Suppressor macrophage treated with lipopolysaccharide for 1 hour (primary cell): ENCODE measurements at regions not wholly inside any gene's neighbourhood (a gene's known extent, or its start where the extent isn't known, plus 50 kb on each side); places are given as distances from the start of the nearest gene placed in this dataset.
"Not testable (repeated sequence)": the region's sequence is repeated elsewhere in the genome, so short reads cannot be mapped to it uniquely, and the experiment has no call there.

ENCODE experiments used
- DNase-seq, 3 donors: peaks; one replicate each; pipeline ENCODE4 v3.0.0-alpha.2; 2020 to 2022

DNA sequence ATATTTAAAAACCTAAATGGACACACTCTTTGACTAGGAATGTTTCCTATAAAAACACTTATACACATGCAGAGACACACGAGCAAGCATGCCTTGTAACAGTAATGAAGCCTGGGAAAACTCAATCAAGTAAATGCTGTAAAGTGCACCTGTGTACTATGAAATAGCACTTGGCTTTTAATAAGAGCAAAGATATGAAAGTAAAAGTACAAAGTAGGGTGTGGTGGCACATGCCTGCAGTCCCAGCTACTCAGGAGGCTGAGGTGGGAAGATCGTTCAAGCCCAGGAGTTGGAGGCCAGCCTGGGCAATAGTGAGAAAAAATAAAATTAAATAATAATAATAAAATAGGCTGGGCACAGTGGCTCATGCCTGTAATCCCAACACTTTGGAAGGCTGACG lies 166.9 kb upstream of the GRK3 start:
- no peak for DNase-seq

- not testable (repeated sequence) for DNase-seq
Measured at GRCh38 chr22:25398591-25399062, 165.8 kb upstream of the GRK3 start.

GRCh38 chr22:25399649-25400151 lies 164.8 kb upstream of the GRK3 start:
- DNase-seq, result no peak

DNA sequence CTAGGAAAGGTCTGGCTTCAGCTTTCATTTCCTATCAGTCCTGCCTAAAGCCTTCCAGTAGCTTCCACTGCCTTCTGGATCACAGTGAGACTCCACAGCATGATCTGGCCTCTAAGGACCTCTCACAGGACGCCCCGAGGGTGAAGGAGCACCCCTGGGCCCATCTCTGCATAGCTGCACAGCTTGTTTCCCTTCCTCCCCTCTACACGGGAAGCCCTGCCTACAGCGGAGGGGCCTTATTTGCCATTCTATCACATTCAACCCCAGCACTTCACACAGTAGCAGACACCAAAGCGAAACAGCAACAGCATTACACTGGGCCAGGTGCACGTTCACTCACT lies 162.3 kb upstream of the GRK3 start:
- DNase-seq, result no peak

- DNase-seq, result peak in 2 of 3 donors; percentile 30
Measured at GRCh38 chr22:25402501-25403283, 161.8 kb upstream of the GRK3 start.

- no peak for DNase-seq
Measured at GRCh38 chr22:25403284-25403810, 161.1 kb upstream of the GRK3 start.

DNA sequence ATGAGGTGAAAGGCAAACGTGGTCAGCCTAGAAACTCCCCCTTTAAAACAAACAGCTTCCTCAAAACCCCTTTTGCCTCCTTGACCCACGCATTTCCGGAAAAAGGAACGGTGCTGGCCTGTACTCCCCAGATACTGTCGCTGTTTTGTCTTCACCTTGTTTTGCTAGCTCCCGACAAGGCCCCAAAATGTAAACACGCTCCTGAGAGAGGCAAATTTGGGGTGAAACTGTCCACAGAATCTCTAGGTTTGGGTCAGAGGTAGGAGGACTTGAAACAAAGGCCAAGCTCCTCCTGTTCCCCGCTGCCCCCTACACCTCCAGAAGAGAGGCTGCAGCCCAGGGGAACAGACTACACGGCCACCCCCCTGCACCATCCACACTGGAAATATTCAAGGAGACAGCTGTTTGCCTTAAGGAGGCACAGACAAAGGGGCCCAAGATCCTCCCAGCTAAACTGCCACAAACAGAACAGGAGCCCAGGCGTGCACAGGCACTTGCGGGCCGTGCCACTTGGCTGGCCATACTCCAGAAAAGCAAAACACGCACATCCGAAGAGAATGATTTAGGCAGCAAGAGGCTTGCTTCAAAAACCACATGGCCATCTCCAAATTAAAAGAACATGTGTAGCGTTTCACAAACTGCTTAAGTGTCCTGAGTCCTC lies 160.5 kb upstream of the GRK3 start:
- peak; percentile 55 to 64 (median 61) for DNase-seq

GRCh38 chr22:25404556-25404927 lies 159.9 kb upstream of the GRK3 start:
- DNase-seq, result peak in 1 of 3 donors; percentile 22

- DNase-seq, result peak; percentile 86 to 95 (median 92)
Measured at GRCh38 chr22:25404928-25405816, 159.3 kb upstream of the GRK3 start.

DNA sequence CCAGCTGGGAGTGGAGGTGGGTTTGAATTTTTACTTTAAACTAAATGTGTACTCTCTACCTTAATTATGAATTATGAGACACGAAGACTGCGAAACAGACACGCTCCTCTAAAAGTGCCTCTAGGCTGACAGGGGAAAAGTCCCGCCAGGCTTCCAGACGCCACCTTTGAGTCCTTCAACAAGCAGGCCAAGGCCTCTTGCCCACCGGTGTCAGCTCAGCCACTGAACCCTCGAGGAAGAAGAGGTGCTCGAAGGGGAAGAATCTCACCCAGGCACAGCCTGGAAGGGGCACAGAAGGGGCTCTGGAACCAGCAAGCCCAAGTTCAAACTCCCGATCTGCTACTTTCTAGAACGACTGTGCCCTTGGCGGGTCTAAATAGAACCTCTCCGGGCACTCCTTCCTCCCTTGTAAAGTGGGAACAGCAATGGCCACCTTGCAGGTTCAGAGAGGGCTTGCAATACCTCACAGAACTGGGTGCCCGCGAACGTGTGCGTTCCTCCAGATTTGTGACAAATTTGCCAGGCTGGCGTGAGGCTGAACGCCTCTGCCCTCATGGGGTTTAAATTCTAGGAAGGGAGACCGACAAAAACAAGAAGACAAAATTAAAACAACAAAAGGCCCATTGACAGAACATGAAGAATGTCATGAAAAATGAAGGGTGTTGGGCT lies 158.5 kb upstream of the GRK3 start:
- DNase-seq, result no peak

DNA sequence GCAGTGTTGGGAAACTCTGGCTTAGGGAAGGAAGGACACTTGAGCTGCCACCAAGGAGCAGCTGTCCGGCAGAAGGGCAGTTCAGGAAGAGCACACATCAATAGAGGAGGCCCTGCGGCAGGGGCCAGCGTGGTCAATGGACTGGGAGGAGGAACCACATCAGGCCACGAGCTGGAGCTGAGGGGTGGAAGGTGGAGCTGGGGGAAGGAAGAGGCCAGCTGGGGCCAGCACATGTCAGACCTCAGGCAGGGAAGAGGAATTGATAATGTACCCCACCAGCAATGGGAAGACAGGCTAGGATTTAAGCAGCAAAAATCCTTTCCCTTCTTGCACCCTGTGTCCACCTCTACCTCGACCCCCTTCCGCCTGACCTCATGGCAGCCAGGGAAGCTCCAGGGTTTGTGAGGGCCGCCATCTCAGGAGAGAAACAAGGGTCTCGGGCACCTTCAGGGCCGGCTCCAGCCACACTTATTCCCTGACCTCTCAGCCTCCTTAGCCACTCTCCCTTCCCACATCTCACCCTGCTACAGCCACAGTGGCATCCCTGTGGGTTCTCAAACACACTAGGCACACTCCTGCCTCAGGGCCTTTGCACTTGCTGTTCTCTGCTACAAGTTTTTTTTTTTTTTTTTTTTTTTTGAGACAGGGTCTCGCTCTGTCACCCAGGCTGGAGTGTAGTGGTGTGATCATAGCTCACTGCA lies 157.8 kb upstream of the GRK3 start:
- DNase-seq, result peak; percentile 43 to 67 (median 48)

DNA sequence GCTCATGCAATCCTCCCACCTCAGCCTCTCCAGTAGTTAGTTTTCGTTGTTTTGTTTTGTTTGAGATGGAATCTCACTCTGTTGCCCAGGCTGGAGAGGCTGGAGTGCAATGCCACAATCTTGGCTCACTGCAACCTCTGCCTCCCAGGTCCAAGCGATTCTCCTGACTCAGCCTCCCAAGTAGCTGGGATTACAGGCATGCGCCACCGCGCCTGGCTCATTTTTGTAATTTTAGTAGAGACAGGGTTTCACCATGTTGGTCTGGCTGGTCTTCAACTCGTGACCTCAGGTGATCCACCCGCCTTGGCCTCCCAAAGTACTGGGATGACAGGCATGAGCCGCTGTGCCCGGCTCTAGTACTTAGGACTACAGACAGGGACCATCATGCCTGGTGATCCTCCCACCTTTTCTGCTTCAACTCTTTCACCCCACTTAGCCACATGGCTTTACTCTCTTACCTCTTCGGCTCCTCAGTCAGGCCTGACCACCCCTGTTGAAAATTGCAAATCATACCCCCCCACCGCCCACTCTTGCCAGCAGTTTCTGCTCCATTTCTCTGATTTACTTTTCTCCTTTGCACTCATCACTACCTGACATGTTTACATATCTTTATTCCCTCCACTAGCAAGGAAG lies 157.1 kb upstream of the GRK3 start:
- no peak for DNase-seq

DNA sequence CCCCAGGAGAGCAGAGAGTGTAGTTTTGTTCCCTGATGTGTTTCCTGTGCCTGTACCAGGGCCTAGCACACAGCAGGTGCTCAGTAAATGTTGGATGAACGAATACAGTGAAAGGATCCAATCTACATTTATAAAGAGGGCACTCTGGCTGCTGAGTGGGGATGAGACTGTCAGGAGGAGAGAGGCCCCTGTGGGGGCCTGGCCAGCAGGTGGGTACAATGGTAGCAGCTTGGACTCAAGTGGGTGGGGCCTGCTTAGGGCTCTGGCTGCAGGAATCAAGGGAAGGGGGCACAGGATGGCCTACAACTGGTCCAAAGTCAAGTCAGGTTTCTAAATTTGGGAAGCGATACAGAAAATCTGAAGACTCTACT lies 156.6 kb upstream of the GRK3 start:
- no peak for DNase-seq

DNA sequence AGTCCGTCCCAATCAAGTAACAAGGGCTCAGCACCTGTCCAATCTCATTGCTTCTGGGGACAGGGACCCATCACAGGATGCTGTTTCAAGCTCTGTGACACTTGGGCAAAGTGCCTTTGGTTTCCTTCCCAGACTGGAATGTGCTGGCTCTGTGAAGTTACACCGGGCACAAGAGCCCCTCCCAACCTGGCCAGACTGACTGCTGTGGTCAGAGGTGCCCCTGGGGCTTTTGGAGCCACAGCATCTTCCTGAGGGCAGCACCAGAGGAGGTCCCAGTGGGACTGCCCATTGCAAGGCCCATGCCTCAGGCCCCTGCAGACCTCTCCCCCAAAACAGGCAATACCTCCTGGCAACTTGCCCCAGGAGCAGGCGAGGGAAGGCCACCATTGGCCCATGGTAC lies 155.2 kb upstream of the GRK3 start:
- no peak for DNase-seq

GRCh38 chr22:25410849-25411248 lies 153.6 kb upstream of the GRK3 start:
- no peak for DNase-seq

DNA sequence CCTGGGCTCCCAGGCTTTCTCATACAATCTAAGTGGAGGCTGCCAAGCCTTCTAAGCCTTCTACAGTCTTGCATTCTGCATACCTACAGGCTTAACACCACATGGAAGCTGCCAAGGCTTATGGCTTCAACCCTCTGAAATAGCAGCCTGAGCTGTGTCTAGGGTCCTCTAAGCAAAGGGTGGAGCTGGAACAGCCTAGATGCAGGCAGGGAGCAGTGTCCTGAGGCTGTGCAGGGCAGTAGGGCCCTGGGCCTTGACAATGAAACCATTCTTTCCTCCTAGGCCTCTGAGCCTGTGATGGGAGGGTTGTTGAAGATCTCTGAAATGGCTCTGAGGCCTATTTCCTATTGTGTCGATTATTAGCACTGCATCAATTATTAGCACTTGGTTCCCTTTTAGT lies 150.9 kb upstream of the GRK3 start:
- DNase-seq, result no peak

DNA sequence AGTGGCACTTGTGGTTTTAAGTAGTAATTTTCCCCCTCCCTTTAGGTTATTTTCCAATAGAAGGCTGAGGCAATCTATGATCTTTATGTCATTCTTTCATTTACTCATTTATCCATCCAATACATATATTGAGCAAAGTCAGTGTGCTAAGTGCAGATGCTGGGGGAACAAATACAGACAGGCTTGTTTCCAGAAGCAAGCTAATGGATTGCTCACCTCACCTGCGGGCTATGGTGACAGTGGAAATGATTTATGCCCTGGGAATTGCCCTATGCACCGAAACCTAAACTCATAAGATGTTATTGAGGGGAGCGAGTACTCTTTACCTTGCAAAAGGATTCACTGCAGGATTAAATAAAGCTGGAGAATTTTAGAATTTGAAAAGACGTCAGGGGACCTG lies 148.7 kb upstream of the GRK3 start:
- DNase-seq, result not testable (repeated sequence)

DNA sequence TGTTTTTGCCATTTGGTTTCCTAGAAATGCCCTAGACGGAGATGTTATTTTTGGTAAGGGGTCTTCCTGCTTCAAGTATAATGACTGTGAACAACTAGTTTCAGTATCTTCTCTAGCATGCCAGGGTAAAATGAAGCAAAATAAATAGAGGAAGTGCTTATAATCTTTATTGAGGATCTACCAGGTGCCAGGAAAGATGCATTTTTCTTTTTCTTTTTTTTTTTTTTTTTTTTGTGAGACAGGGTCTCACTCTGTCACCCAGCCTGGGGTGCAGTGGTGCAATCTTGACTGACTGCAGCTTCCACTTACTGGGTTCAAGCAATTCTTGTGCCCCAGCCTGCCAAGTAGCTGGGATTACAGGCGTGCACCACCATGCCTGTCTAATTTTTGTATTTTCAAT lies 146.6 kb upstream of the GRK3 start:
- not testable (repeated sequence) for DNase-seq

DNA sequence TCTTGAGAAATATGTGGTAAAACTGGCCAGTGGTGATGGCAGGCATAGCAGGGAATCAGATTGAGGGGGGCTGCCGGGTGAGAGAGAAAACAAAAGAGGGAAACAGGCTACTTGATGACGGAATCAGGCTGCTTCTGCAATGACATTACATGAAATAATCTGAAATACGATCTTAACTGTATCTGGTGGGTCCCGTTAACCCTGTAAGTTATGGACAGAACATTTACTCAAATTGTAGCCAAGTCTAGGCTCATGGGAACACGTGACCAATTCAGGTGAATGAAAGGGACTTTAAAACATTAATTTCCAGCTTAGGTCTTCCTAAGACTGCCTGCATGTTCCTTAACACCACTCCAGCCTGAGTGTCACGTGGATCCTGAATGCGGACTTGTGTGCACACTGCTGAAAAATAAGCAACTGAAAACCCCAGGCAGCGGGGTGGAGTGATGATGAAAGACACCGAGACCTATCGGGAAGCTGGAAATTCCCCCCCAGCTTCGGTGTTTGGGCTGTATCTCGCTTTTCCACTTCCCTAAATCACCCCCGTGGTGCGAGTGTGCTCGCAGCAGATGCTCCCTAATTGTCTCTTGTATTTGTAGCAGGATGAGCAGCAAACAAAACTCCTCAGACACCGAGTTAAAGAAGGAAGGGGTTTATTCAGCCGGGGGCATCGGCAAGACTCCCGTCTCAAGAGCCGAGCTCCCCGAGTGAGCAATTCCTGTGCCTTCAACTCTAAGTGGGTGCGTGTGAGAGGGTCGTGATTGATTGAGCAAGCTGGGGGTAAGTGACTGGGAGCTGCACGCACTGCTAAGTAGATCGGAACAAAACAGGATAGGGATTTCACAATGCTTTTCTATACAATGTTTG lies 145.0 kb upstream of the GRK3 start:
- peak; percentile 95 to 96 (median 96) for DNase-seq

DNA sequence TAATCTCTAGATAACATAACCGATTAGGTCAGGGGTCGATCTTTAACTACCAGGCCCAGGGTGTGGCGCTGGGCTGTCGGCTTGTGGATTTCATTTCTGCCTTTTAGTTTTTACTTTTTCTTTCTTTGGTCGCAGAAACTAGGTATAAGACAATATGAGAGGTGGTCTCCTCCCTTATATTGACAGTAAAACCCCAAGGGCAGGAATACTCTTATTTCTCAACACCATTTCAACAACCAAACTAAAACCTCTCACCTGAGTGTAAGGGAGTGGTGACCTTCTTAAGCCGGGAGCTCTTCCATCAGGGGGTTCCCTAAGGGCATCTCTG lies 144.4 kb upstream of the GRK3 start:
- not testable (repeated sequence) for DNase-seq
